ENCODE measurements at regions not wholly inside any gene's neighbourhood (a gene's known extent, or its start where the extent isn't known, plus 50 kb on each side); places are given as distances from the start of the nearest gene placed in this dataset.

DNA sequence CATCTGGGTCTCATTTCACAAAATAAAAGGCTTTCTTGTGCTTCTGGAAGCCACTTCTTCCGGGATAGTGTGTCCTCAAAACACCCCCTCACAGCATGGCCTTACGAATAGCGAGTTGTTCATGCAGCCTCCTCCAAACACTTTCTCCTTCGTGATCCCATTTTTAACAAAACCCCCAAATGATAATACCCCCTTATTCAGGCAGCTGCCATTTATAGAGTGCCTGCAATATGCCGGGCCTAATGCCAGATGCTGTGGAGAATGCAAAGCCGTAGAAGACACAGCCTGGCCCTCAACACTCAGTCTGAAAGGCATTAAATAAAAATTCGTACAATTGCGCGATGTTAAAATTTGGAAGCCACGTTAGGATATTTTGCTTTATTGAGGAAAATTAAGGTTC lies 66.4 kb upstream of the SLC44A1 start:
- no peaks in the 10 kb centered on the region for H3K9me3 Mint-ChIP-seq
- WGBS, 2 experiments (ENCODE audit: insufficient coverage in 1 of 2, insufficient read length in 1 of 2), result 75 to 89% methylated on average over 7 to 10 of the region's 10 CpGs
- TF ChIP-seq, protein P1, sequence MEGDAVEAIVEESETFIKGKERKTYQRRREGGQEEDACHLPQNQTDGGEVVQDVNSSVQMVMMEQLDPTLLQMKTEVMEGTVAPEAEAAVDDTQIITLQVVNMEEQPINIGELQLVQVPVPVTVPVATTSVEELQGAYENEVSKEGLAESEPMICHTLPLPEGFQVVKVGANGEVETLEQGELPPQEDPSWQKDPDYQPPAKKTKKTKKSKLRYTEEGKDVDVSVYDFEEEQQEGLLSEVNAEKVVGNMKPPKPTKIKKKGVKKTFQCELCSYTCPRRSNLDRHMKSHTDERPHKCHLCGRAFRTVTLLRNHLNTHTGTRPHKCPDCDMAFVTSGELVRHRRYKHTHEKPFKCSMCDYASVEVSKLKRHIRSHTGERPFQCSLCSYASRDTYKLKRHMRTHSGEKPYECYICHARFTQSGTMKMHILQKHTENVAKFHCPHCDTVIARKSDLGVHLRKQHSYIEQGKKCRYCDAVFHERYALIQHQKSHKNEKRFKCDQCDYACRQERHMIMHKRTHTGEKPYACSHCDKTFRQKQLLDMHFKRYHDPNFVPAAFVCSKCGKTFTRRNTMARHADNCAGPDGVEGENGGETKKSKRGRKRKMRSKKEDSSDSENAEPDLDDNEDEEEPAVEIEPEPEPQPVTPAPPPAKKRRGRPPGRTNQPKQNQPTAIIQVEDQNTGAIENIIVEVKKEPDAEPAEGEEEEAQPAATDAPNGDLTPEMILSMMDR (conservative IDR thresholded peaks at IDR 0.05), result no peak
- H3K4me3 Mint-ChIP-seq, result no peak overlapping the region
- Histone ChIP-seq H3K27me3 (ENCODE audit: control insufficient read depth, insufficient read depth, low read length, poor library complexity, severe bottlenecking) (no peaks in the 10 kb centered on the region), H3K9me3 (ENCODE audit: control insufficient read depth, low read length) (no peaks in the 10 kb centered on the region), H3K36me3 (ENCODE audit: control insufficient read depth, insufficient read depth, low read length) (no peaks in the 10 kb centered on the region), H3K9ac (ENCODE audit: extremely low read depth, low read length, poor library complexity, severe bottlenecking) (no peak overlapping the region), H3K27ac (ENCODE audit: low read depth, low read length) (no peak overlapping the region), H3K4me3 (ENCODE audit: low read length) (no peak overlapping the region), H3K4me1 (ENCODE audit: control insufficient read depth, insufficient read depth, low read length) (peaks cover 6% of the 10 kb centered on the region)
- H3K27ac Mint-ChIP-seq, result no peak overlapping the region
- no peaks in the 10 kb centered on the region for H3K36me3 Mint-ChIP-seq (ENCODE audit: low read depth)
- no peak for DNase-seq
- no peaks in the 10 kb centered on the region for H3K27me3 Mint-ChIP-seq (ENCODE audit: insufficient read depth)
- H3K4me1 Mint-ChIP-seq, result peaks cover 16% of the 10 kb centered on the region

DNA sequence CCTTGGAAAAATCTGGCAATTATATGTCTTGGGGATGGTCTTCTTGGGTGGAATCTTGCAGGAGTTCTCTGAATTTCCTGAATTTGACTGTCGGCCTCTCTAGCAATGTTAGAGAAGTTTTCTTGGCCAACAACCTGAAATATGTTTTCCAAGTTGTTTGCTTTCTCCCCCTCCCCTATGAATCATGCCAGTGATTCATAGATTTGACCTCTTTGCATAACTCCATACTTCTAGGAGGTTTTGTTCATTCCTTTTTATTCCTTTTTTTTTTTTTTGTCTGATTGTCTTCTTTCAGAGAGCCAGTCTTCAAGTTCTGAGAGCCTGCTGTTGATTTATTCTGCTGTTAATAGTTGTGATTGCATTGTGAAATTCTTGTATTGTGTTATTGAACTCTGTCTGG lies 56.7 kb upstream of the SLC44A1 start:
- Histone ChIP-seq H3K9me3 (ENCODE audit: control insufficient read depth, low read length) (no peaks in the 10 kb centered on the region), H3K27ac (ENCODE audit: low read depth, low read length) (no peak overlapping the region), H3K36me3 (ENCODE audit: control insufficient read depth, insufficient read depth, low read length) (no peaks in the 10 kb centered on the region), H3K4me3 (ENCODE audit: low read length) (no peak overlapping the region), H3K4me1 (ENCODE audit: control insufficient read depth, insufficient read depth, low read length) (no peaks in the 10 kb centered on the region), H3K27me3 (ENCODE audit: control insufficient read depth, insufficient read depth, low read length, poor library complexity, severe bottlenecking) (no peaks in the 10 kb centered on the region), H3K9ac (ENCODE audit: extremely low read depth, low read length, poor library complexity, severe bottlenecking) (no peak overlapping the region)
- H3K27ac Mint-ChIP-seq, result no peak overlapping the region
- no peaks in the 10 kb centered on the region for H3K4me1 Mint-ChIP-seq
- 100% methylated on average over 1 of the region's 1 CpG for WGBS, 2 experiments (ENCODE audit: insufficient coverage in 1 of 2, insufficient read length in 1 of 2)
- no peak for DNase-seq
- peaks cover 21% of the 10 kb centered on the region for H3K9me3 Mint-ChIP-seq
- no peak overlapping the region for H3K4me3 Mint-ChIP-seq
- TF ChIP-seq, protein P1 (conservative IDR thresholded peaks at IDR 0.05), result no peak
- H3K27me3 Mint-ChIP-seq (ENCODE audit: insufficient read depth), result no peaks in the 10 kb centered on the region
- H3K36me3 Mint-ChIP-seq (ENCODE audit: low read depth), result no peaks in the 10 kb centered on the region

DNA sequence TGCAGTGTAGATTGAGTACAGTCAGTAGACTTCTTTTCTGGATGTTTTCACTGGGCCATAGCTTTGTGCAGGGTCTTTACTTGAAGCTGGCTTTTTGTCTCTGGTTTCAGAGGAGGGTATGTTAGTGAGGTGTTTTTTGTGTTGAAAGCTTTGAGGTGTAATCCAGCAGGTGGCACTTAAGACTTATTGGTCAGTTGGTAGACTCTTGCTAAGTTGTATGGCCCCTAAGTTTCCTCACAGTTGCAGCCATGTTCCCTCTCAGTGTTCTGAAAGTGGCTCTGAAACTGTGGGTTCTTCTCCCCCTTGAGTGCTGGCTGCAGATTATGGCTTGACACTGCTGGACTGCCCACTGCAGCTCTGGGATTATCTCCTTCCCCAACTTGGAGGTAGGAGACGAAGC lies 55.7 kb upstream of the SLC44A1 start:
- TF ChIP-seq, protein P1 (conservative IDR thresholded peaks at IDR 0.05), result no peak
- no peak for DNase-seq
- Histone ChIP-seq H3K36me3 (ENCODE audit: control insufficient read depth, insufficient read depth, low read length) (no peaks in the 10 kb centered on the region), H3K4me1 (ENCODE audit: control insufficient read depth, insufficient read depth, low read length) (no peaks in the 10 kb centered on the region), H3K9ac (ENCODE audit: extremely low read depth, low read length, poor library complexity, severe bottlenecking) (no peak overlapping the region), H3K9me3 (ENCODE audit: control insufficient read depth, low read length) (no peaks in the 10 kb centered on the region), H3K27ac (ENCODE audit: low read depth, low read length) (no peak overlapping the region), H3K27me3 (ENCODE audit: control insufficient read depth, insufficient read depth, low read length, poor library complexity, severe bottlenecking) (no peaks in the 10 kb centered on the region), H3K4me3 (ENCODE audit: low read length) (no peak overlapping the region)
- no peak overlapping the region for H3K4me3 Mint-ChIP-seq
- peaks cover 19% of the 10 kb centered on the region for H3K9me3 Mint-ChIP-seq
- H3K36me3 Mint-ChIP-seq (ENCODE audit: low read depth), result no peaks in the 10 kb centered on the region
- H3K4me1 Mint-ChIP-seq, result peaks cover 2% of the 10 kb centered on the region
- no peak overlapping the region for H3K27ac Mint-ChIP-seq
- WGBS, 2 experiments (ENCODE audit: insufficient coverage in 1 of 2, insufficient read length in 1 of 2), result 95 to 100% methylated on average over 1 of the region's 1 CpG
- no peaks in the 10 kb centered on the region for H3K27me3 Mint-ChIP-seq (ENCODE audit: insufficient read depth)

All from endodermal cell (in vitro differentiated cells).